Colonic mucosa (tissue), 4 donors: ENCODE measurements at regions not wholly inside any gene's neighbourhood (a gene's known extent, or its start where the extent isn't known, plus 50 kb on each side); places are given as distances from the start of the nearest gene placed in this dataset.

Experiments used
- DNase-seq: peaks from one replicate; pipeline ENCODE4 v3.0.0-alpha.2; 2020
- H3K27ac ChIP-seq: fragments of 200-600 bp; one replicate; pipeline ENCODE4 v1.8.0; 2021
- H3K27me3 ChIP-seq: fragments of 200-600 bp; one replicate; pipeline ENCODE4 v1.8.0; 2021
- H3K36me3 ChIP-seq: fragments of 200-600 bp; one replicate; pipeline ENCODE4 v1.8.0; 2021
- H3K4me1 ChIP-seq: fragments of 200-600 bp; one replicate; pipeline ENCODE4 v1.8.0; 2021; ENCODE audit warnings: mild to moderate bottlenecking
- H3K4me3 ChIP-seq: fragments of 200-600 bp; one replicate; pipeline ENCODE4 v1.8.0; 2021
- H3K9ac ChIP-seq, 2 donors: one replicate each; pipeline ENCODE4 v1.7.0; 2013; ENCODE audit warnings: control low read depth in 2 of 2, low read depth in 2 of 2, low read length in 2 of 2
- H3K9me3 ChIP-seq: fragments of 200-600 bp; one replicate; pipeline ENCODE4 v1.8.0; 2021
- intact Hi-C: fragments of 100-400 bp; cut with DNase I; formaldehyde crosslinking; loops from one replicate; pipeline ENCODE4 v1.14.1; 2022
- TF ChIP-seq, protein P1 (sequence below): fragments of 200-600 bp; IDR thresholded peaks from one replicate; pipeline ENCODE4 v1.8.0; 2022; ENCODE audit warnings: antibody characterized with exemption, mild to moderate bottlenecking
- donor health status: healthy.
- donor health status: DM: no; HTN: no; CAD: no.
- donor health status: DM: no; HTN: no; CAD: no.

- no peak for DNase-seq
- no peak overlapping the region for H3K4me3 ChIP-seq
- no peaks in the 10 kb centered on the region for H3K4me1 ChIP-seq
- no peak overlapping the region for H3K27ac ChIP-seq
- H3K36me3 ChIP-seq, result no peaks in the 10 kb centered on the region
- TF ChIP-seq, protein P1, sequence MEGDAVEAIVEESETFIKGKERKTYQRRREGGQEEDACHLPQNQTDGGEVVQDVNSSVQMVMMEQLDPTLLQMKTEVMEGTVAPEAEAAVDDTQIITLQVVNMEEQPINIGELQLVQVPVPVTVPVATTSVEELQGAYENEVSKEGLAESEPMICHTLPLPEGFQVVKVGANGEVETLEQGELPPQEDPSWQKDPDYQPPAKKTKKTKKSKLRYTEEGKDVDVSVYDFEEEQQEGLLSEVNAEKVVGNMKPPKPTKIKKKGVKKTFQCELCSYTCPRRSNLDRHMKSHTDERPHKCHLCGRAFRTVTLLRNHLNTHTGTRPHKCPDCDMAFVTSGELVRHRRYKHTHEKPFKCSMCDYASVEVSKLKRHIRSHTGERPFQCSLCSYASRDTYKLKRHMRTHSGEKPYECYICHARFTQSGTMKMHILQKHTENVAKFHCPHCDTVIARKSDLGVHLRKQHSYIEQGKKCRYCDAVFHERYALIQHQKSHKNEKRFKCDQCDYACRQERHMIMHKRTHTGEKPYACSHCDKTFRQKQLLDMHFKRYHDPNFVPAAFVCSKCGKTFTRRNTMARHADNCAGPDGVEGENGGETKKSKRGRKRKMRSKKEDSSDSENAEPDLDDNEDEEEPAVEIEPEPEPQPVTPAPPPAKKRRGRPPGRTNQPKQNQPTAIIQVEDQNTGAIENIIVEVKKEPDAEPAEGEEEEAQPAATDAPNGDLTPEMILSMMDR, result no peak
- intact Hi-C loops, result no loop called here
- no peak overlapping the region for H3K9ac ChIP-seq
- H3K27me3 ChIP-seq, result no peaks in the 10 kb centered on the region
- no peaks in the 10 kb centered on the region for H3K9me3 ChIP-seq
Measured at GRCh38 chr18:67047334-67047733, 443.4 kb upstream of the CDH19 start.

DNA sequence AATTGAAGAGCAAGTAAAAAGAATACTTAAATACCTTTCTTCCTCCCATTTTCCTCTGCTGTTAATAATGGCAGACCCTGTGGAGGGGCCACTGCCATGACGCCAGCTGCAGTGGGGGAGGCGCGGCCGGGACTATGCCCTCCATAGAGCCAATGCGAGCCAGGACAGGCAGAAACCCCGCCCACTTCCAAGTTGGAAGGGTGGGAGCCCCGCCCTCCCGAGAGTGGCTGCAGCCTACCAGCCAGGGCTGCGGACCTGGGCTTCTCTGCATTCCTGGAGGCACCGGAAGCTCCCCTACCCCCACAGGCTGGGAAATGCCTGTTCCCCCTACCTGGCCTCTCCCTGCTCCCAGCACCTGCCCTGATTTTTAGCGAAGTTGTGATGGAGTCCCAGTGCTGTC, 439.4 kb upstream of the CDH19 start:
- intact Hi-C loops, result no loop called here
- Histone ChIP-seq H3K36me3 (no peaks in the 10 kb centered on the region), H3K4me3 (no peak overlapping the region), H3K9ac (no peak overlapping the region), H3K4me1 (no peaks in the 10 kb centered on the region), H3K9me3 (no peaks in the 10 kb centered on the region), H3K27ac (no peak overlapping the region), H3K27me3 (no peaks in the 10 kb centered on the region)
- no peak for DNase-seq
- TF ChIP-seq, protein P1, result no peak

DNA sequence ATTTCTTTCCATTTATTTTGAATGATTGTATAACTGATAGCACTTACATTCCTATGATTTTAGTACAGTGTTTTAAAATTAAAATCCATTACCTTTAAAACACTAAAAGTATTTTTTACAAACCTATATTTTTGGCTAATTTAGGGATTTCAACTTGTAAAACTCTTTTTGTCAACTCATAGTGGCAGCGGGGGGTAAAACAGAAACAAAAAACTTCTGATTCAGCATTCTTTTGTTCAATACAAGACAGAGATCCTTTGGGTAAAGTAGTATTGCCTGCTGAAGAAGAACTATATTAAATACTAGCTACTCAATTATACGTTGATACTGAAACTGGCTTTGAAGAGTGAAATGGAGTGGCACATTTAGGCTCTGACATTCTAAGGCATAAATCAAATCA, 437.4 kb upstream of the CDH19 start:
- Histone ChIP-seq H3K27ac (no peak overlapping the region), H3K9ac (no peak overlapping the region)

GRCh38 chr18:67035026-67035425, 431.1 kb upstream of the CDH19 start:
- Histone ChIP-seq H3K4me3 (no peak overlapping the region), H3K4me1 (no peaks in the 10 kb centered on the region), H3K36me3 (no peaks in the 10 kb centered on the region), H3K9ac (no peak overlapping the region), H3K9me3 (no peaks in the 10 kb centered on the region), H3K27ac (no peak overlapping the region), H3K27me3 (no peaks in the 10 kb centered on the region)
- intact Hi-C loops, result no loop called here
- no peak for DNase-seq
- TF ChIP-seq, protein P1, result no peak

More for the DNA sequence above, 437.4 kb upstream of the CDH19 start:
- DNase-seq, result no peak
- Histone ChIP-seq H3K9me3 (no peaks in the 10 kb centered on the region), H3K27me3 (no peaks in the 10 kb centered on the region), H3K36me3 (no peaks in the 10 kb centered on the region), H3K4me1 (no peaks in the 10 kb centered on the region), H3K4me3 (no peak overlapping the region)
- intact Hi-C loops, result no loop called here
- TF ChIP-seq, protein P1, result no peak

- Histone ChIP-seq H3K9me3 (no peaks in the 10 kb centered on the region), H3K9ac (no peak overlapping the region), H3K36me3 (no peaks in the 10 kb centered on the region), H3K27me3 (no peaks in the 10 kb centered on the region), H3K27ac (no peak overlapping the region), H3K4me1 (no peaks in the 10 kb centered on the region), H3K4me3 (no peak overlapping the region)
- DNase-seq, result no peak
- intact Hi-C loops, result no loop called here
- TF ChIP-seq, protein P1, result no peak
Measured at GRCh38 chr18:67023059-67023458, 419.2 kb upstream of the CDH19 start.

DNA sequence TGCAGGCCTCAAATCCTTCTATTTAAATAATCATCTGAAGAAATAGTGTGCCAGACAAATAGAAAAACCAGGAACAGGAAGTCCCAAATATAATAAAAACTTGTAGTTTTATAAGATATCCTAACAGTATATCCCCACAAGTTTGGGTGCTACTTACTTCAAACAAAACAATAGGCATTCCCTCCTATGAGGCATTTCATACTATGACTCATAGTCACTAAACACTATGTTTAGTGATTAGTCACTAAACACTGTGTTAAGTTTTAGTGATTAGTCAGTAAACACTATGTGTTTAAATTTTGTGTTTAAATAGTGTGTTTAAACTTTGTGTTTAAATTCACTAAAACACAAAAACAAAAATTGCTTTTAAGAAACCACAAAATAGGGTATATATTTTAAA, 407.0 kb upstream of the CDH19 start:
- TF ChIP-seq, protein P1, result no peak
- no peak for DNase-seq

More for the DNA sequence above, 407.0 kb upstream of the CDH19 start:
- no peak overlapping the region for H3K27ac ChIP-seq
- no peaks in the 10 kb centered on the region for H3K27me3 ChIP-seq
- no peaks in the 10 kb centered on the region for H3K4me1 ChIP-seq
- no peak overlapping the region for H3K4me3 ChIP-seq
- no peak overlapping the region for H3K9ac ChIP-seq
- no peaks in the 10 kb centered on the region for H3K36me3 ChIP-seq
- intact Hi-C loops, result no loop called here
- H3K9me3 ChIP-seq, result no peaks in the 10 kb centered on the region
